Suppressor macrophage (primary cell): ENCODE measurements at regions not wholly inside any gene's neighbourhood (a gene's known extent, or its start where the extent isn't known, plus 50 kb on each side); places are given as distances from the start of the nearest gene placed in this dataset.

Experiments used
- DNase-seq, 4 experiments: peaks; one replicate each; pipeline ENCODE4 v3.0.0-alpha.2; 2020 to 2022

- DNase-seq = no peak
Observed at GRCh38 chr1:48164571-48164970, 57.9 kb upstream of the SLC5A9 start.

GRCh38 chr1:48160486-48161132 is 61.9 kb upstream of the SLC5A9 start:
- no peak for DNase-seq

- DNase-seq = no peak
Observed at GRCh38 chr1:48139275-48139674, 83.2 kb upstream of the SLC5A9 start.

- no peak for DNase-seq
Observed at GRCh38 chr1:48127735-48128685, 94.5 kb upstream of the SLC5A9 start.

GRCh38 chr1:48123647-48124046 is 98.9 kb upstream of the SLC5A9 start:
- DNase-seq = no peak

DNA sequence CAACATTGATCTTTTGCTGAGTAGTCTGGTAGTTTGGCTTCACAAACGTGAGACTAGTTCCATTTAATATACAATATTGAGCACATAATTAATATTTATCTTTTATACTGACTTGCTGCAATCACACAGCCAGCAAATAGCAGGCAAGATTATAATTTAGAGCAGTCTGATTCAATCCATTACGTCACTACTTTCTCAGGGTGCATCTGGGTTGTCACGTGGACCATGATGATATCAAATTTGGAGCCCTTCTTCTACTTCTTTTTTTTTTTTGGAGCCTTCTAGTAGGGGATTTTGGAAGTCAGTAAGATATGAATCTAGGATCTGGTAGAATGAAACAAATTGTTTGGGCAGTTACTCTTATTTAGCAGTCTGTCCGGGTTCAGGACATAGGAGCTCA is 100.6 kb upstream of the SLC5A9 start:
- peak in 2 of 4 experiments; percentile 9 to 15 for DNase-seq

DNA sequence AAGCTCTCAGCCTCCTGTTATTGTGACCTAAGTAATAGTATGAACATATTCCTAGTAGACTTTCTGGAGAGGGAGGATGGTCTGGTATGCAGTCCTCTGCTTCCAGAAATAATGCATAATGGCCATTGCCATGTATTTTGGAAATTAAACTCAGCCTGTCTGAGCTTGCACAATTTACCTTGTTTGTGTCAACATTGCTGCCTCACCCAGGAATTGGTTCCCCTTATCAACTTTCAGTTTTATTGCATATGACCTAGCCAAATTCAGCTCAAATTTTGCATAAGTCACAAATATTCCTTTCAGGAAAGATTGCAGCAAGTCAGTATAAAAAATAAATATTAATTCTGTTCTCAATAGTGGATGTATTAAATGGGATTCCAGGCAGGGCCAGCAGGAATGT is 101.9 kb upstream of the SLC5A9 start:
- peak in 3 of 4 experiments; percentile 10 to 41 (median 29) for DNase-seq

- no peak for DNase-seq
Observed at GRCh38 chr1:48115835-48116234, 106.7 kb upstream of the SLC5A9 start.

- DNase-seq = peak in 1 of 4 experiments; percentile 18
Observed at GRCh38 chr1:48114596-48115382, 107.7 kb upstream of the SLC5A9 start.

- DNase-seq = peak; percentile 69 to 79 (median 71)
Observed at GRCh38 chr1:48109390-48110013, 112.3 kb upstream of the TRABD2B start.

DNA sequence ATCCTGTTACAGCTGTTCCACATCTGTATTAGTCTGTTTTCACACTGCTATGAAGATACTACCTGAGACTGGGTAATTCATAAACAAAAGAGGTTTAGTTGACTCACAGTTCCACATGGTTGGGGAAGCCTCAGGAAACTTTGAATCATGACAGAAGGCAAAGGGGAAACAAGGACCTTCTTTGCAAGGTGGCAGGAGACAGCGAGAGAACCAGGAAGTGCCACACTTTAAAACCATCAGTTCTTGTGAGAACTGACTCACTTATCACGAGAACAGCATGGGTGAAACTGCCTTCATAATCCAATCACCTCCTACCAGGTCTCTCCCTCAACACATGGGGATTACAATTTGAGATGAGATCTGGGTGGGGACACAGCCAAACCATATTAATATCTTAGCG is 110.3 kb upstream of the TRABD2B start:
- DNase-seq = peak; percentile 3 to 41 (median 37)

DNA sequence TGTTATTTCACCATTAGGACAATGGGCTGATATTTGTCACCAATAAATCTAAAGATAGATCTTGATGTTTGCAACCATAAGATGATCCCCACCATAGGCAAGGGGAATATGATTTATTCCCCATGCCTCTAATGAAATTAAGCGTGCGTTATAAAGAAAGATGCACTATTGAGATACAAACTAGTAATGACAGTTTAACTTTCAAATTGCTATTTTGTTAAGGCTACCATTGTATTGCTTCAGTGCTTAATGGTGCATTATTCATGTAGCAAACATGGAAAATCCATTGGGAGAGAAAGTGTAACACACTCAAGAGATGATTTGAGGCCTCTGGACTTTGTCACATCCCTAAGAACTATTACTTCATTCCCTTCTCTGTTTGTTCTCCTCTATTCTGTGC is 108.9 kb upstream of the TRABD2B start:
- no peak for DNase-seq

- DNase-seq = no peak
Observed at GRCh38 chr1:48105165-48105564, 108.0 kb upstream of the TRABD2B start.

- DNase-seq = no peak
Observed at GRCh38 chr1:48103495-48103894, 106.3 kb upstream of the TRABD2B start.

DNA sequence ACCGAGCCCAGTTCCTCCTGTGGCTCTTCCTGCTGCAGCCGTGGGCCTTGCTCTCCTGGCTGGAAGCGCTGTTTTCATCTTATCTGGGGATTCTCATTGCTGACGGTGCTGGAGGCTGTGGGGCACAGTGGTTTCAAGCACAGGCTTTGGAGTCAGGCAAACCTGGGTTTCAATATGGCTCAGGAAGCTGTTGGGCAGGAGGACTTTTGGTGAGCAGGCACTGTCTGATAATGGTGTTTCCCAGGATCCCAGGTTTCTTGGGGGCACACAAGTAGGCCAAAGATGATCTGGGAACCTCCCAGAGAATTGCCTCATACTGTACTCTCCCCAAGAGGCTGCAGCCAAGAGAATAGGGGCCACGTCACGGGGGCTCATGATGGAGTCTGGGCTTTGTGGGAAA is 105.6 kb upstream of the TRABD2B start:
- no peak for DNase-seq

DNA sequence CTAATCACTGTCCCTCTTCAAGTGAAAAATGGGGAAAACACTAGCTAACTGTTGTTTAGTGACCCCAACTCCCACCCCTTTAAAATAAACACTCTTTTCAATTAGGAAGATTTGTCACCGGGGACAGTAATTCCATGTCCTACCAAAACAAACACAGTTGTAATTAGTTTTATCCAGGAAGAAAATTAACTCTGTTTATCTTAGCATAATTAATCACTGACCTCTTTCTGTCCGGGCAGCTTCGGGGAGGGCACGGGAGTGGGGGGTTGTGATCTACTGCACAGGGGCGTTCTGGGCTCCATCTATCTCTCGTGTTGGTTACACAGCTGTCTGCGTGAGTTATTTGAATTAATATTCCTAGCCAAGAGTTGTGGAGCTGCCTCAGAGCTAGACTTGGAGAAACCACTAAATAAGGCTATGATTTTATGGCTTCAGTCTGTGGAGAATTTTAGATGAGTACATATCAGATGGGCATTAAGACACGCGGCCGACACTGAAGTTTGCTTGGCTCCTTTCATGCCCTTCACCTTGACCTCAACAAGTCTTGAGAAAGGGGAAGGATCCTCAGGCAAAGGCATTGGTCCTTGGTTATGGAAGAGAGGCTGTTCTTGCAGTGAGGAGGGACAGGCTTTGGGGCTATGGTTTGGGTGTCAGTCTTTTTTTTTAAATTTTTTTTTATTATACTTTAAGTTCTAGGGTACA is 102.0 kb upstream of the TRABD2B start:
- DNase-seq = no peak

DNA sequence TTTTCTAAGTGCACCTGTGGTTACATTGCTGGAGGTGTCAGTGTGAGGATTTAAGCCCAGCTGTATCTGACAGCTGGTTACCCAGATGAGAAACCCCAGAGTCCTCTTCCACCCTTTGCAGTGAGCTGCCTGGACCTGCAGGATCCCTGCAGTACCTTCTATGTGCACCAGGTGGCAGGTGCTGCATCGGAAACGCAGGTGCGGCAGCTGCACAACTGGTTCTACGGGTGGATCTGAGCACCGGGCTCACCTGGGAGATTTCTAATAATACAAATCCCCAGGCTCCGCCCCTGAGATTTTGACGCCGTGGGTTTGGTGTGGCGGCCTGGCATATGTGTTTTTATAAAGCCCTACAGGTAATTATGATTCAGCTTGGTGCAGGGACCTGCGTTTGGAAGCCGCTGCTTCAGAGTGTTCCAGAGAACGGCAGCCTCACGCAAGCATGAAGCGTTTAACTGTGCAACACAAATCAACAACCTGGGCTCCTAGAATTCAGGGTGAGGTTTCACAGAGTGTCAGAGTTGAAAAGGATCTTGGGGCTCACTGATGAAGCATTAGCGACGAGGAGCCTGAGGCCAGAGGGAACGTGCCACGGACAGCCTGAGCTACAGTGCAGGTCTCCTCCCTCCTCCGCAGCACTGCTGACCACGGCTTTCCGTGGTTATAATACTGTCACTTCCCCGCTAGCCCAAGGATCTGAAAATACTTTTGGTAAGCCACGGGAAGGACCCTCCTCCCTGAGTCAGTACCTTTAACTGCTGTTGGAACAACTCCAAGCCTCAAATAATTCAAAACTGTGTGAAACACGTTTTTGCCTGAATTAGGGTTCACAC is 96.7 kb upstream of the TRABD2B start:
- DNase-seq = peak; percentile 38 to 66 (median 43)

DNA sequence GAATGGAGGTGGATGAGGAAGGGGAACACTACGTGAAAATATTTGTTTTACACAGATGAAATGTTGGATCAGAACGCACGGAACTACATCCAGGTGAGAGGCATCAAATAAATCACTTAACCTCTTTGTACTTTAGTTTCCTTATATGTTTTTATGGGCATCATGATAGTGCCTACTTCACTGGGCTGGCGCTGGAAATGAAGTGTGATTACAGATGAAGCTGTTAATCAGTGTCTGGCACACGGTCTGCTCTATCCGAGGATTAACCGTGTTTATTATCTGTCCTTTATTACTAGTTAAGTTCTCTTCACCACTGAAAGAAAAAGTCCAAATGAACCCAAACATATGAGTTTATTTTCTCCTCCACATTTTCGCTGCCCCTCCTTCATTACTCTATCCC is 96.0 kb upstream of the TRABD2B start:
- DNase-seq = no peak

- no peak for DNase-seq
Observed at GRCh38 chr1:48092401-48092800, 95.2 kb upstream of the TRABD2B start.

DNA sequence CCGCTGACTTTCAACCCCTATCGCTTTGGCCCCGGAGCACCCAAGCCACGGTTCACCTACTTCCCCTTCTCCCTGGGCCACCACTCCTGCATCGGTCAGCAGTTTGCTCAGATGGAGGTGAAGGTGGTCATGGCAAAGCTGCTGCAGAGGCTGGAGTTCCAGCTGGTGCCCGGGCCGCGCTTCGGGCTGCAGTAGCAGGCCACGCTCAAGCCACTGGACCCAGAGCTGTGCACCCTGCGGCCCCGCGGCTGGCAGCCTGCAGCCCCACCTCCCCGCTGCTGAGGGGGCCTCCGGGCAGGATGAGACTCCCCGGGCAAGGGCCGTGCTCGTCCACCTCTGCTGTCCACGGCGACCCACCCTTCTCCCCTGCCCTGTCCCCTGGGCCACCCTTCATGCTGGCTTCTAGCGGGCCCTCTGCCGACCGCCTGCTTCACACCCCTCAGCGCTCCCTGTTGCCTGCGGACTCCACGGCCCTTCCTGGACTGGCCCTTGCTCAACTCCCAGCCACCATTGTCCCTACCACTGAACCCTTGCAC is 92.2 kb upstream of the TRABD2B start:
- DNase-seq = no peak

GRCh38 chr1:48084826-48085225 is 87.6 kb upstream of the TRABD2B start:
- DNase-seq = no peak
